Choroid plexus epithelial cell (primary cell): ENCODE measurements at regions not wholly inside any gene's neighbourhood (a gene's known extent, or its start where the extent isn't known, plus 50 kb on each side); places are given as distances from the start of the nearest gene placed in this dataset.

Experiments used
- DNase-seq: peaks from one replicate; pipeline ENCODE4 v3.0.0-alpha.2; 2010; ENCODE audit warnings: low read depth
- H3K4me3 ChIP-seq: 2 replicates; pipeline ENCODE4 v1.5.1; 2011; ENCODE audit warnings: low read depth, mild to moderate bottlenecking, control low read depth, low read length, moderate library complexity
- TF ChIP-seq, protein P1 (sequence below): conservative IDR thresholded peaks from 2 replicates; pipeline ENCODE4 v1.5.1; 2011; ENCODE audit warnings: low read depth, mild to moderate bottlenecking, control low read depth, inconsistent platforms, low read length, moderate library complexity

DNA sequence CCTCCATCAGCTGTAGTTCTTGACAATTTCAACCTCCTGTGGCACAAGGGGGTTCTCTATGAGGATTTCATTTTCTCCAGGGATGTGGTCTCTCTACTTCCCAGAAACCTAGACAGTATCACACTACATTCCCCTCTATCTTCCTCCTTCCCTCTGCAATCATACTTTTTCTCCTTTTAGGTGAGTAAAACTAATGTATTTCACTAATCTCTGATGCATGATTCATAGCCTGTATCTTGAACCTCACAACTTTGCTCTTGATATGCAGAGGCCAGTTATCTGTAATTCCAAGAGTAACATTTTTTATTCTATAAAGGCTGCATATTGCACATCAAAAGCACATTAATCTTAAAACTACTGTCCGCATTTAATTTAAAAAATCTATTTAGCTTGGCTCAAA lies 449.6 kb downstream of the RFPL4B start:
- DNase-seq = no peak
- no peak overlapping the region for H3K4me3 ChIP-seq
- TF ChIP-seq, protein P1, sequence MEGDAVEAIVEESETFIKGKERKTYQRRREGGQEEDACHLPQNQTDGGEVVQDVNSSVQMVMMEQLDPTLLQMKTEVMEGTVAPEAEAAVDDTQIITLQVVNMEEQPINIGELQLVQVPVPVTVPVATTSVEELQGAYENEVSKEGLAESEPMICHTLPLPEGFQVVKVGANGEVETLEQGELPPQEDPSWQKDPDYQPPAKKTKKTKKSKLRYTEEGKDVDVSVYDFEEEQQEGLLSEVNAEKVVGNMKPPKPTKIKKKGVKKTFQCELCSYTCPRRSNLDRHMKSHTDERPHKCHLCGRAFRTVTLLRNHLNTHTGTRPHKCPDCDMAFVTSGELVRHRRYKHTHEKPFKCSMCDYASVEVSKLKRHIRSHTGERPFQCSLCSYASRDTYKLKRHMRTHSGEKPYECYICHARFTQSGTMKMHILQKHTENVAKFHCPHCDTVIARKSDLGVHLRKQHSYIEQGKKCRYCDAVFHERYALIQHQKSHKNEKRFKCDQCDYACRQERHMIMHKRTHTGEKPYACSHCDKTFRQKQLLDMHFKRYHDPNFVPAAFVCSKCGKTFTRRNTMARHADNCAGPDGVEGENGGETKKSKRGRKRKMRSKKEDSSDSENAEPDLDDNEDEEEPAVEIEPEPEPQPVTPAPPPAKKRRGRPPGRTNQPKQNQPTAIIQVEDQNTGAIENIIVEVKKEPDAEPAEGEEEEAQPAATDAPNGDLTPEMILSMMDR = no peak

DNA sequence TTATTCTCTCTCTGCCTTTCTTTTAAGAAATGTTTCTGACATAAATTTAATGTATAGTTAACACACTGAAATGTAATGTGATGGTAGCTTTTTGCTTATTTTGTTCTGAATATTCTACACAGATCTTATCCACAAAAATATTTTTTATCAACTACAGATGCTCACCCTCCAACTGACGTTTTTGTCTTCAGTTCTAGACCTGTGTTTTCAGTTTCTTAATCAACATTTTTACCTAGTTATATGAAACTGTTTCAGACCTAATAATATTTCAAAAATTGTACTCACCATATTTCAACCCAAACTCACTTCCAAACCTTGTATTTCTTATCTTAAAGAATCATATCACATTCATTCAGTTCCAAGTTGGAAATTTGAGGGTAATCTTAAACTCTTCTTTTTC lies 452.8 kb downstream of the RFPL4B start:
- no peak for DNase-seq
- TF ChIP-seq, protein P1 = no peak
- H3K4me3 ChIP-seq = no peak overlapping the region

DNA sequence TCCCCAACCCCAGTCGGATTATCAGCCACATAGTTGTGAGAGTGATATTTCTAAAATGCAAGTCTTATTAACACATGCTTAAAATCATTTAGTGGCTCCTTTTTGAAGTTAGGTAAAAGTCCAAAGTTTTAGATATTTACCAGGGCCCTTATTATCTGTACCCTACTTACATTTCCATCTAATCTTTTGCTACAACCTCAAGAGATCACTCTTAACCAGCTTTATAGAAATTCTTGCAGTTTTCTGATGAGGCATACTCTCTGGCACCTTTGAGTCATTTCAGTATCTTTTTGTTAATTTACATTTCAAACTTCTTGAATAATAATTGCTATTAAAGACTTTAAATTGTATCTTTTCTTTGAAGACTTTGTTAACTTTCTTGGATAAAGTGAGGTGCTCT lies 453.3 kb downstream of the RFPL4B start:
- TF ChIP-seq, protein P1 = no peak
- no peak for DNase-seq
- no peak overlapping the region for H3K4me3 ChIP-seq

DNA sequence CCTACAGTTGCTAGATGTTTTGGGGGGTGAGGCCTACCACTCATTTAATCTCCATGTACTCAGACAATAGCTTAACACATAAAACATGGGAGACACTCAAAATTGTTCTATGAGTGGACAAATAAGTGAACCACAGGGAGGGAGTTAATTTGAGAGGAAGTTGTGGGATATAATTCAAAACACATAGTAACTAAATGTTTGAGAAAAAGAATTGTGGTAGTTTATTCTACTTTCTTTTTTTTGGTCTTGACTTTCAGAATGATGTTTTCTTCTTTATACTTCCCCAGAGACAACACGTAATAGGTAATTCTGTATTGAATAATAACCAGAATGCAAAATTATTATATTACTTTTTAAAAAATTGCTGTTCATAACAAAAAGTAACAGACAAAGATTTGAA lies 453.8 kb downstream of the RFPL4B start:
- TF ChIP-seq, protein P1 = no peak
- DNase-seq = no peak

DNA sequence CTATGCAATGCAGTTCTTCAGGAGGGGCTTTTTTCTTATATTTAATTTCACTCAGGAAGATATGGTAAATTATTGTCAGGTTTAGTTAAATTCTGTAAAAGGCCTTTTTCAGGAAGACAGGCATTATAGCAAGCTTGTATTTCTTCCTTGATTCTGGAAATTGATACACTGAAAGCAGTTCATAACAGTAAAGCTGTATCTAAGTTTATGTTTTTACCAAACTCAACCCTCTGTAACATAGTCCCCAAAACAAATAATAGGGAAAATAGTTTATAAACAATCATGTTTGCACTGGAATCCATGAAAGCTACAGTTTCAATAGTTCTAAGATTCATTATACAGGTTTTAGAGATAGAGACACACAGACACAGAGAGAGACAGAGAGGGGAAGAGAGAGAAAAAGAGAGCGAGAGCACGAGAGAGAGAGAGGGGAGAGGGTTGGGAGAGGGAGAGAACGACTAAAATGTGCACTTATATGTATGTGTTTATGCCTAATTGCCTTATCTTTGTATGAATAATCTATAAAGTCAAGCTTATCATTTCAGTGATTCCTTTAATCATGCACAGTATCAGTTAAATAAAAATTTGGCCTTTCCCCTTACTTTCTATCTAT lies 454.4 kb downstream of the RFPL4B start:
- TF ChIP-seq, protein P1 = no peak
- H3K4me3 ChIP-seq = no peak overlapping the region
- DNase-seq = no peak

More for the DNA sequence above, 453.8 kb downstream of the RFPL4B start:
- H3K4me3 ChIP-seq = no peak overlapping the region

DNA sequence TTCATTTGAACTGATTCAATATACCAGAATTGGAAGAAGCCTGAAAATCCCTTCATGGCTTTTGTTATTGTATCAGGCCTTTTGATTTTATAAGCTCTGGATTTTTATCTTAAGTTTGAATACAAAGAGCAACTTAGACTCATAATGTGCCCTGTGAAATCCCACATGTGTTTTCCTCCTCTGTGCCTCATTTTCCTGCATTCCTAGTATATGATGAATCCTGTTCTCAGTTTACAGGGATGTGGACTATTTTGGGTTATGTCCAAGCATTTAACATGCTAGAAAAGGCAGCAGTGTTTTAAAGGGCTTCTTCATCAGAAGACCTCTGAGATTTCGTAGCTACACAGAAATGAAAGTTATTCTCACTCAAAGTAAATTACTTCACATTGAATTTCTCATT lies 455.0 kb downstream of the RFPL4B start:
- H3K4me3 ChIP-seq = no peak overlapping the region
- peak; percentile 84 for DNase-seq
- TF ChIP-seq, protein P1 = no peak

DNA sequence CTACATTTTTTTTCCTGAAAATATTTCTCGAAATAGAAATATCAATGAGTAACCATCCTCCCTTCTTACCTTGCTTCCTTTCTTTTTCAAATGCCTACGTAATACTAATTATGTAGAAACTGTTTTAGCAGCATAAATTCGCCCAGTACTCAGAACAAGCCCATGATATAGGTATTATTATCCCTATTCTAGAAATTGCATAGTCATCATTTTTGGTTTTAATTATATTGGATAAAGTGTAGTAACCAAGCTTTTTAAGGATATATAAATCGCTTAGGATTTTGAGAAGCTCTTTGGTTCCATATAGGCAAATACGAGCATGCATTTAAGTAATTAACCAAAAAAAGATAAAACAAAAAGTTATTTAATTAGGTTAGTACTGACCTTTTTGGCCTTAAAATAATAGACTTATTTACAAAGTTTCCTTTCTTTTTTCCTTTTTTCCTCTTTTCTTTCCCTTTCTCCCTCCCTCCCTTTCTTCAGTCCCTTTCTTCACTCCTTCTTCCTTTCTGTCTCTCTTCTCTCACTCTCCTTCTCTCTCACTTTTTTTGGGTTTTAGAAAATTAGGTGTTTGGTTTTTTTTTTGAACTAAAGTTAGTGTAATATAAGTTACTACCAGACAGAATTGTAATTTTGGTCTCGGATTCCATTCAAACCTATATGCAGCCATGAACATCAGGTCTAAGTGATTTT lies 457.7 kb downstream of the RFPL4B start:
- no peak for DNase-seq
- TF ChIP-seq, protein P1 = no peak
- no peak overlapping the region for H3K4me3 ChIP-seq
